A172 (cell line): ENCODE measurements at regions not wholly inside any gene's neighbourhood (a gene's known extent, or its start where the extent isn't known, plus 50 kb on each side); places are given as distances from the start of the nearest gene placed in this dataset.
A peak's percentile ranks its signal among the peaks of the same experiment; 100 is the strongest.
"Not testable (repeated sequence)": the region's sequence is repeated elsewhere in the genome, so short reads cannot be mapped to it uniquely, and the experiment has no call there.

ENCODE experiments used
- DNase-seq: peaks from one replicate; pipeline ENCODE4 v3.0.0-alpha.2; 2015; ENCODE audit warnings: low spot score

- DNase-seq = no peak
Measured at GRCh38 chr9:108039012-108039411, 549.4 kb upstream of the KLF4 start.

- no peak for DNase-seq
Measured at GRCh38 chr9:108035487-108035886, 545.9 kb upstream of the KLF4 start.

GRCh38 chr9:108033976-108034964, 544.7 kb upstream of the KLF4 start:
- DNase-seq = peak; percentile 27

- DNase-seq = not testable (repeated sequence)
Measured at GRCh38 chr9:108032079-108032478, 542.5 kb upstream of the KLF4 start.

GRCh38 chr9:108031221-108031620, 541.7 kb upstream of the KLF4 start:
- not testable (repeated sequence) for DNase-seq

GRCh38 chr9:108026718-108027117, 537.1 kb upstream of the KLF4 start:
- not testable (repeated sequence) for DNase-seq

GRCh38 chr9:108024604-108025003, 535.0 kb upstream of the KLF4 start:
- DNase-seq = no peak

- no peak for DNase-seq
Measured at GRCh38 chr9:108022246-108022935, 532.8 kb upstream of the KLF4 start.

- no peak for DNase-seq
Measured at GRCh38 chr9:108021096-108021710, 531.6 kb upstream of the KLF4 start.

- DNase-seq = no peak
Measured at GRCh38 chr9:108019821-108020220, 530.3 kb upstream of the KLF4 start.

- DNase-seq = no peak
Measured at GRCh38 chr9:108017671-108018070, 528.1 kb upstream of the KLF4 start.

- no peak for DNase-seq
Measured at GRCh38 chr9:108016446-108016845, 526.9 kb upstream of the KLF4 start.

GRCh38 chr9:108015690-108016089, 526.1 kb upstream of the KLF4 start:
- DNase-seq = no peak

- DNase-seq = no peak
Measured at GRCh38 chr9:108014353-108014752, 524.8 kb upstream of the KLF4 start.

- DNase-seq = no peak
Measured at GRCh38 chr9:108012886-108013665, 523.5 kb upstream of the KLF4 start.

- no peak for DNase-seq
Measured at GRCh38 chr9:108012405-108012804, 522.8 kb upstream of the KLF4 start.

GRCh38 chr9:108003526-108003925, 514.0 kb upstream of the KLF4 start:
- no peak for DNase-seq

GRCh38 chr9:108002371-108002956, 512.9 kb upstream of the KLF4 start:
- DNase-seq = no peak

GRCh38 chr9:108001237-108001636, 511.7 kb upstream of the KLF4 start:
- no peak for DNase-seq

- no peak for DNase-seq
Measured at GRCh38 chr9:107999890-108000289, 510.3 kb upstream of the KLF4 start.

GRCh38 chr9:107999011-107999410, 509.4 kb upstream of the KLF4 start:
- no peak for DNase-seq
